ENCODE measurements at regions not wholly inside any gene's neighbourhood (a gene's known extent, or its start where the extent isn't known, plus 50 kb on each side); places are given as distances from the start of the nearest gene placed in this dataset.

GRCh38 chr4:26208237-26208994 lies 112.4 kb upstream of the RBPJ start:
- TF ChIP-seq EP300 (IDR thresholded peaks at IDR 0.05) (no peak), POLR2A (IDR thresholded peaks at IDR 0.05) (no peak)
- TF ChIP-seq, protein P1, sequence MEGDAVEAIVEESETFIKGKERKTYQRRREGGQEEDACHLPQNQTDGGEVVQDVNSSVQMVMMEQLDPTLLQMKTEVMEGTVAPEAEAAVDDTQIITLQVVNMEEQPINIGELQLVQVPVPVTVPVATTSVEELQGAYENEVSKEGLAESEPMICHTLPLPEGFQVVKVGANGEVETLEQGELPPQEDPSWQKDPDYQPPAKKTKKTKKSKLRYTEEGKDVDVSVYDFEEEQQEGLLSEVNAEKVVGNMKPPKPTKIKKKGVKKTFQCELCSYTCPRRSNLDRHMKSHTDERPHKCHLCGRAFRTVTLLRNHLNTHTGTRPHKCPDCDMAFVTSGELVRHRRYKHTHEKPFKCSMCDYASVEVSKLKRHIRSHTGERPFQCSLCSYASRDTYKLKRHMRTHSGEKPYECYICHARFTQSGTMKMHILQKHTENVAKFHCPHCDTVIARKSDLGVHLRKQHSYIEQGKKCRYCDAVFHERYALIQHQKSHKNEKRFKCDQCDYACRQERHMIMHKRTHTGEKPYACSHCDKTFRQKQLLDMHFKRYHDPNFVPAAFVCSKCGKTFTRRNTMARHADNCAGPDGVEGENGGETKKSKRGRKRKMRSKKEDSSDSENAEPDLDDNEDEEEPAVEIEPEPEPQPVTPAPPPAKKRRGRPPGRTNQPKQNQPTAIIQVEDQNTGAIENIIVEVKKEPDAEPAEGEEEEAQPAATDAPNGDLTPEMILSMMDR (IDR thresholded peaks at IDR 0.05) = no peak
